Activated CD4-positive, CD25-positive, alpha-beta regulatory T cell treated with anti-CD3 and anti-CD28 coated beads, Interleukin-2, amount 50 U/mL, for 16 hours (primary cell): ENCODE measurements at regions not wholly inside any gene's neighbourhood (a gene's known extent, or its start where the extent isn't known, plus 50 kb on each side); places are given as distances from the start of the nearest gene placed in this dataset.
"Not testable (repeated sequence)": the region's sequence is repeated elsewhere in the genome, so short reads cannot be mapped to it uniquely, and the experiment has no call there.

Source experiments
- DNase-seq: peaks from one replicate; pipeline ENCODE4 v3.0.0-alpha.2; 2020; ENCODE audit warnings: low read depth, low spot score

GRCh38 chr4:58406762-58407161, 1296.6 kb upstream of the IGFBP7 start:
- DNase-seq: no peak

GRCh38 chr4:58368221-58368620, 1258.0 kb upstream of the IGFBP7 start:
- DNase-seq: no peak

GRCh38 chr4:58360354-58361133, 1250.4 kb upstream of the IGFBP7 start:
- no peak for DNase-seq

- DNase-seq: no peak
Observed at GRCh38 chr4:58359590-58359989, 1249.4 kb upstream of the IGFBP7 start.

GRCh38 chr4:58357947-58358346, 1247.8 kb upstream of the IGFBP7 start:
- no peak for DNase-seq

- DNase-seq: no peak
Observed at GRCh38 chr4:58325070-58325469, 1214.9 kb upstream of the IGFBP7 start.

GRCh38 chr4:58313444-58313843, 1203.3 kb upstream of the IGFBP7 start:
- DNase-seq: no peak

- no peak for DNase-seq
Observed at GRCh38 chr4:58303456-58303855, 1193.3 kb upstream of the IGFBP7 start.

GRCh38 chr4:58301376-58301999, 1191.3 kb upstream of the IGFBP7 start:
- DNase-seq: no peak

- no peak for DNase-seq
Observed at GRCh38 chr4:58286335-58286734, 1176.2 kb upstream of the IGFBP7 start.

- not testable (repeated sequence) for DNase-seq
Observed at GRCh38 chr4:58280928-58281327, 1170.7 kb upstream of the IGFBP7 start.

GRCh38 chr4:58275856-58276255, 1165.7 kb upstream of the IGFBP7 start:
- no peak for DNase-seq

- DNase-seq: no peak
Observed at GRCh38 chr4:58274553-58274952, 1164.4 kb upstream of the IGFBP7 start.

- no peak for DNase-seq
Observed at GRCh38 chr4:58272311-58272710, 1162.1 kb upstream of the IGFBP7 start.

- no peak for DNase-seq
Observed at GRCh38 chr4:58265734-58266133, 1155.5 kb upstream of the IGFBP7 start.

- DNase-seq: no peak
Observed at GRCh38 chr4:58261526-58261925, 1151.3 kb upstream of the IGFBP7 start.

GRCh38 chr4:58254291-58254690, 1144.1 kb upstream of the IGFBP7 start:
- no peak for DNase-seq

- no peak for DNase-seq
Observed at GRCh38 chr4:58252656-58253055, 1142.5 kb upstream of the IGFBP7 start.

- no peak for DNase-seq
Observed at GRCh38 chr4:58247792-58248191, 1137.6 kb upstream of the IGFBP7 start.

GRCh38 chr4:58225460-58225859, 1115.3 kb upstream of the IGFBP7 start:
- DNase-seq: no peak

- DNase-seq: no peak
Observed at GRCh38 chr4:58219179-58219578, 1109.0 kb upstream of the IGFBP7 start.

- DNase-seq: no peak
Observed at GRCh38 chr4:58216461-58216860, 1106.3 kb upstream of the IGFBP7 start.

- DNase-seq: no peak
Observed at GRCh38 chr4:58214376-58214775, 1104.2 kb upstream of the IGFBP7 start.
